ENCODE measurements at regions not wholly inside any gene's neighbourhood (a gene's known extent, or its start where the extent isn't known, plus 50 kb on each side); places are given as distances from the start of the nearest gene placed in this dataset.

DNA sequence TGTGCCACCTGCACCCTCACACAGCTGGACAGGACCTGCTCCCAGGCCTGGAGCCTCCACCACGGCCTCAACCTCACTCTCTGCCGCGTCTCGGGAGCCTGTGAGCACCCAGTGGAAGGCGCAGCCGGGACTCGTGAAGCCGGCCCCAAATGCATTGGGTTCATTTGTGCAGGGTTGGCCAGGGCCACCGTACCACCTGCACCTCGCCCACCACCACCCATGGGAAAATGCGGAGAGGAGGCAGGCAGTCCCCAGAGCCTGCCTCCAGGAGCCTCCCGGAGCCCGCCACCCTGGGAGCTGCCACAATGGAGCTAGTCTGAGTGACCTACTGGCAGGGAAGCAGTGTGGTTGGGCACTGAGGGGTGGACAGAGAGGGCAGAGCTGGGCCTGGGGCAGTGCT is 62.5 kb upstream of the HRH1 start:
- Mint-ChIP-seq H3K36me3 (ENCODE audit: low read depth) (no peaks in the 10 kb centered on the region), H3K4me1 (ENCODE audit: low read depth) (peaks cover 6% of the 10 kb centered on the region), H3K9me3 (no peaks in the 10 kb centered on the region), H3K4me3 (no peak overlapping the region), H3K27me3 (no peaks in the 10 kb centered on the region), H3K27ac (no peak overlapping the region)
- DNase-seq = no peak
- Histone ChIP-seq H3K9me3 (ENCODE audit: control insufficient read depth in 1 of 2, insufficient read depth in 1 of 2, low read length in 2 of 2) (peaks cover 0 to 11% of the 10 kb centered on the region in 2 experiments), H3K4me3 (ENCODE audit: low read length) (no peak overlapping the region), H3K27me3 (ENCODE audit: control insufficient read depth in 1 of 2, insufficient read depth in 2 of 2, low read length in 2 of 2) (no peaks in the 10 kb centered on the region), H3K36me3 (ENCODE audit: insufficient read depth, low read length) (no peaks in the 10 kb centered on the region), H3K4me1 (ENCODE audit: insufficient read depth, low read length) (peaks cover 4% of the 10 kb centered on the region), H3K27ac (ENCODE audit: low read depth in 1 of 2, low read length in 2 of 2) (no peak overlapping the region)
- intact Hi-C loops (cut with DNase I, micrococcal nuclease) = no loop called here
- ChIA-PET CTCF (no interaction called here), POLR2A (no interaction called here)
- TF ChIP-seq, protein P1, sequence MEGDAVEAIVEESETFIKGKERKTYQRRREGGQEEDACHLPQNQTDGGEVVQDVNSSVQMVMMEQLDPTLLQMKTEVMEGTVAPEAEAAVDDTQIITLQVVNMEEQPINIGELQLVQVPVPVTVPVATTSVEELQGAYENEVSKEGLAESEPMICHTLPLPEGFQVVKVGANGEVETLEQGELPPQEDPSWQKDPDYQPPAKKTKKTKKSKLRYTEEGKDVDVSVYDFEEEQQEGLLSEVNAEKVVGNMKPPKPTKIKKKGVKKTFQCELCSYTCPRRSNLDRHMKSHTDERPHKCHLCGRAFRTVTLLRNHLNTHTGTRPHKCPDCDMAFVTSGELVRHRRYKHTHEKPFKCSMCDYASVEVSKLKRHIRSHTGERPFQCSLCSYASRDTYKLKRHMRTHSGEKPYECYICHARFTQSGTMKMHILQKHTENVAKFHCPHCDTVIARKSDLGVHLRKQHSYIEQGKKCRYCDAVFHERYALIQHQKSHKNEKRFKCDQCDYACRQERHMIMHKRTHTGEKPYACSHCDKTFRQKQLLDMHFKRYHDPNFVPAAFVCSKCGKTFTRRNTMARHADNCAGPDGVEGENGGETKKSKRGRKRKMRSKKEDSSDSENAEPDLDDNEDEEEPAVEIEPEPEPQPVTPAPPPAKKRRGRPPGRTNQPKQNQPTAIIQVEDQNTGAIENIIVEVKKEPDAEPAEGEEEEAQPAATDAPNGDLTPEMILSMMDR (IDR thresholded peaks at IDR 0.05) = no peak
- no peak for ATAC-seq (ENCODE audit: poor library complexity)

GRCh38 chr3:11093823-11094340 is 60.4 kb upstream of the HRH1 start:
- POLR2A ChIA-PET = no interaction called here
- H3K4me1 ChIP-seq (ENCODE audit: insufficient read depth, low read length) = peaks cover 4% of the 10 kb centered on the region
- intact Hi-C loops (cut with DNase I, micrococcal nuclease) = no loop called here
- H3K36me3 ChIP-seq (ENCODE audit: insufficient read depth, low read length) = no peaks in the 10 kb centered on the region
- H3K4me1 Mint-ChIP-seq (ENCODE audit: low read depth) = peaks cover 14% of the 10 kb centered on the region
- TF ChIP-seq, protein P1 (IDR thresholded peaks at IDR 0.05) = no peak
- H3K27ac Mint-ChIP-seq = no peak overlapping the region
- ATAC-seq (ENCODE audit: poor library complexity) (no peak), DNase-seq (no peak)
- H3K36me3 Mint-ChIP-seq (ENCODE audit: low read depth) = no peaks in the 10 kb centered on the region
- peaks cover 0 to 11% of the 10 kb centered on the region in 2 experiments for H3K9me3 ChIP-seq (ENCODE audit: control insufficient read depth in 1 of 2, insufficient read depth in 1 of 2, low read length in 2 of 2)
- H3K9me3 Mint-ChIP-seq = no peaks in the 10 kb centered on the region
- H3K27me3 Mint-ChIP-seq = no peaks in the 10 kb centered on the region
- H3K27me3 ChIP-seq (ENCODE audit: control insufficient read depth in 1 of 2, insufficient read depth in 2 of 2, low read length in 2 of 2) = no peaks in the 10 kb centered on the region
- no peak overlapping the region for H3K4me3 ChIP-seq (ENCODE audit: low read length)
- H3K4me3 Mint-ChIP-seq = no peak overlapping the region
- CTCF ChIA-PET = no interaction called here
- no peak overlapping the region for H3K27ac ChIP-seq (ENCODE audit: low read depth in 1 of 2, low read length in 2 of 2)

DNA sequence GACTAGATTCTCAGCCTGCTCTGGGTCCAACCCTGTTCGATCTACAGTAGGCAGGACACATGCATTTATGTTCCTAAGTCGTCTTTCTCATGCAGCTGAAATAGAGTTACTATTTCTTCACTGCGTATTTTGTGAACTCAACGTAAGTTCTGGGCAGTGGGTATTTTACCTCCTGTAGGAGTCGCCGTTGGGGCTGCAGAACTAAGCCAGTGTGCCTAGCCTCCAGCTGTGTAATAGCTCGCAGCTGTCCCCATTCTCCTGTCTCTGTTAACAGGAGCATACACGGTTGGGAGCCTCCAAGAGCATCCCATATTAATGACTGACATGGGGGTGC is 58.4 kb upstream of the HRH1 start:
- no peaks in the 10 kb centered on the region for H3K27me3 Mint-ChIP-seq
- H3K4me3 Mint-ChIP-seq = no peak overlapping the region
- H3K27me3 ChIP-seq (ENCODE audit: control insufficient read depth in 1 of 2, insufficient read depth in 2 of 2, low read length in 2 of 2) = no peaks in the 10 kb centered on the region
- TF ChIP-seq, protein P1 (IDR thresholded peaks at IDR 0.05) = no peak
- H3K27ac ChIP-seq (ENCODE audit: low read depth in 1 of 2, low read length in 2 of 2) = no peak overlapping the region
- H3K36me3 Mint-ChIP-seq (ENCODE audit: low read depth) = no peaks in the 10 kb centered on the region
- peaks cover 4% of the 10 kb centered on the region for H3K4me1 ChIP-seq (ENCODE audit: insufficient read depth, low read length)
- peaks cover 14% of the 10 kb centered on the region for H3K4me1 Mint-ChIP-seq (ENCODE audit: low read depth)
- DNase-seq = no peak
- ChIA-PET CTCF (no interaction called here), POLR2A (no interaction called here)
- H3K36me3 ChIP-seq (ENCODE audit: insufficient read depth, low read length) = no peaks in the 10 kb centered on the region
- intact Hi-C loops (cut with DNase I, micrococcal nuclease) = no loop called here
- ATAC-seq (ENCODE audit: poor library complexity) = no peak
- H3K9me3 ChIP-seq (ENCODE audit: control insufficient read depth in 1 of 2, insufficient read depth in 1 of 2, low read length in 2 of 2) = peaks cover 0 to 11% of the 10 kb centered on the region in 2 experiments
- H3K27ac Mint-ChIP-seq = no peak overlapping the region
- no peak overlapping the region for H3K4me3 ChIP-seq (ENCODE audit: low read length)
- H3K9me3 Mint-ChIP-seq = no peaks in the 10 kb centered on the region
